Fibroblast of skin of abdomen (primary cell): ENCODE measurements at regions not wholly inside any gene's neighbourhood (a gene's known extent, or its start where the extent isn't known, plus 50 kb on each side); places are given as distances from the start of the nearest gene placed in this dataset.

Experiments used
- DNase-seq: peaks from one replicate; pipeline ENCODE4 v3.0.0-alpha.2; 2013

DNA sequence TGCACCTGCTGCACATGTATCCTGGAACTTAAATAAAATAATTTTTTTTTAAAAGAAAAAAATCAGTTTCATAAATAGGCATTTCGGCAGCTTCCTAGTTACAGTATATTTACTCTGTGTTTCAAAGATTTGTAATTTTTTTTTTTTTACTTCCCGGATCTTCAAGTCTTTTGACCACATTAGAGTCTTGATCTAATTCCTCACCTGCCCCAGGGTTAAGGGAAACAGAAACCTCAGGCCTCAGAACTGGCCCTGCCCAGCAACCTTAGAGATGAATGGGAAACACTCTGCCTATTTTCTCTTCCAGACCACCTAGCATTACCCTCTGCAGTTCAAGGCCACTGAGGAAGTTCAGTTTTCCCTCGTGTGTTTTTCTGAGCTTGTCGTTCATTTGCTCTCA is 304.0 kb downstream of the MAF start:
- no peak for DNase-seq

DNA sequence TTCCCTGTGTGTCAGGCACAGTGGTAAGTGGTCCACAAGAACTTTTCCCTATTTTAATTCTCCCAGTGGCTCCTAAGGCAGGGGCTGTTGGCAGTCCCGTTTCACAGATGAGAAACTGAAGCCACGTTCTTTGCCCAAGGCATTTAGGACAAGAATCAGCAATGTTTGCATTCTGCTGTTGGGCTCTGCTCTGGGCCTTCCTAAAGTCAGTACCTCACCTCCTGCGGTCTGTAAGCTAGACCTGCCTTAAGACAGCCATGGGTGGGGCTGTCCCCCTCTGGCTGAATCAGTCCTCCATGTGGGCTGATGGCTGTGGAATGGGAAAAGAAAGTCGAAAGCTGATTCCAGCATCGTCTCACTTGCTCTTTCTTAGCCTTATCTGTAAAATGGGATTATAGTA is 304.8 kb downstream of the MAF start:
- no peak for DNase-seq

DNA sequence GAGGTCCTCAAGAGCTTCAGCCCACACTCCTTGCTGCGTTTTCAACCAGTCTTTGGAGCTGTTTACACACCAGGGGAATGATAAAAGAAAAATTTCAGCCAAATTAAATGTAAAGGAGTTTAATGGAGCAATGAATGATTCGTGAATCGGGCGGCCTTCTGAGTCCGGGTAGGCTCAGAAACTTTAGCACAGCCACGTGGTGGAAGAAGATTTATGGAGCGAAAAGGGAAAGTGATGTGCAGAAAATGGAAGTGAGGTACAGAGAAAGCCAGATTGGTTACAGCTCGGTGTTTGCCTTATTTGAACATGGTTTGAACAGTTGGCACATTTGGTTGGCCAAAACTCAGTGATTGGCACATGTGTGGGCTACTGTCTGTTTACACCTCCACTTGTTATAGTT is 305.4 kb downstream of the MAF start:
- DNase-seq = no peak

DNA sequence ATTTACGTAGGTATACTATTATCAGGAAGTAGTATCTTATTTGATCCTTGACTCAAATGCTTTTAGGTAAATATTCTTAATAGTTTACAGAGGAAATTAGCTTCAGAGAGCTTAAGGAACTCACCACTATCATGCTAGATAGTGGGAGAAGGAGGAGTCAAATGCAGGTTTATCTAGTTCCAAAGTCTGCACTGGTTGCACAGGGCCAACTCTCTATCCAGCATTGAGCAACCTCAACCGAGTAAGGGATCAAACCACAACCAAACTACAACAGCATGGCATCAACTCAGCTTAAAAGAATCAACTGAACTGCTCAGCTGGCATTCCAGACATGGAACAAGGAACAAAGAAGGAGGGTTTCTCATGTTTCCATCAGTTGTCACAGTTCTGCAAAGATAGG is 306.0 kb downstream of the MAF start:
- DNase-seq = no peak

DNA sequence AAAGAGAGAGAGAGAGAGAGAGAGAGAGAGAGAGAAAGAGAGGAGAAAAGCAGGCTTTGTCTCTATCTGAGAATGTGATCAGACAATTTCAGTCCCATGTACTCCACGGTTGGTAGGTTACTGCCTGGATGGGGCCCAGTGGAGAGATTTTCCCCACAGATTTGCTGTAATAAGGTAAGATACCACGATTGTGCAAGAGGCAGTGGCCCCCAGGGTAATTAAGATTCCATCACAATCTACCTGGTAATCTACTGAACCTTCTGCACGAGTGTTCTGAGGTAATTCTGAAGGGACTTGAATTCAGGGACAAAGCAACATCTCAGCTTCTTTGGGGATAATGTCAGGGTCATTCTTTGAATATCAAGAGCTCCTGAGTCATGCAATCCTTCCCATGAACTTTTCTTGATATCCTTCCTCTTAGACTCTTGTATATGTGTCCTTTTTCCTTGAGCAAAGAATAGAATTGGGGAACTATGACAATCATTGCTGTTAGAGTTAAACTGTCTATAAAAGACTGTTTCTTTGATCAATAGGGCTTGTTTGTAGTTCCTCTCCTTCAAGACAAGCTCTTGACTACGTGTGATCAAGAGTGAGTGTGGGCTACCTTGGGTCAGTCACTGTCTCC is 306.6 kb downstream of the MAF start:
- DNase-seq = no peak

DNA sequence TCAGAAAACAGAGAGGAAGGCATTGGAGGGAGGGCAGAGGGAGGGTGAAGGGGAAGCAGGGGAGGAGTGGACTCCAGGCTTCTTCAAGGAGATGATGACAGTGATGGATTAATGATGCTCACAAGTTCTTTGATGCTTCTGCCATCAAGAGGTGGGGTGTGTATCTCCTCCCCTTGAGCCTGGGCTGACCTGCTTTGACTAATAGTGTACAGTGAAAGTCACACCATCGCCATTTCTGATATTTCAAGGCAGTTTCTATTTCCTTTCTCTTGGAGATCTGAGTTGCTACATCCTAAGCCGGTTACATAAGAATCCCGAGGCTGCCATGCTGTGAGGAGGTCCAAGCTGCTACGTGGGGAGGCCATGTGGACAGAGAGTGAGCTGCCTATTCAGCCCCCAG is 312.5 kb downstream of the MAF start:
- DNase-seq = no peak

DNA sequence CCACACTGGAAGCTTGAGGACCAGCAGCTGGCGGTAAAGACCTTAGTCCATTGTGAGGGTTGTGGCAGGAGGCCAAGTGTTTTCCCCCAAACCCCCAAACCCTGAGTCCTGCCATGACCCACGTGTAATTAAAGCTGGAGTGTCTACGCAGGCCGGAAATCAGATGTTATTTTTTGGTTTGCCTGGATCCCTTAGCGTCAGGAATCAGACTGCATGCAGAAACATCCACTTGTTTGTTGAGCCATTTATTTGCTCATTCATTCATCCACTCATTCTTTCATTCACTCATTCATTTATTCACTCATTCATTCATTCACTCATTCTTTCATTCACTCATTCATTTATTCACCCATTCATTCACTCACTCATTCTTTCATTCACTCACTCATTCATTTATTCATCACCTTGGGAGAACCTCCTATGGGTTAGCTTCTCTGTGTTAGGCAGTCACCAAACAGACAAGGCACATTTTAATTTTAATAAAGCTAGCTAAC is 313.1 kb downstream of the MAF start:
- DNase-seq = no peak

DNA sequence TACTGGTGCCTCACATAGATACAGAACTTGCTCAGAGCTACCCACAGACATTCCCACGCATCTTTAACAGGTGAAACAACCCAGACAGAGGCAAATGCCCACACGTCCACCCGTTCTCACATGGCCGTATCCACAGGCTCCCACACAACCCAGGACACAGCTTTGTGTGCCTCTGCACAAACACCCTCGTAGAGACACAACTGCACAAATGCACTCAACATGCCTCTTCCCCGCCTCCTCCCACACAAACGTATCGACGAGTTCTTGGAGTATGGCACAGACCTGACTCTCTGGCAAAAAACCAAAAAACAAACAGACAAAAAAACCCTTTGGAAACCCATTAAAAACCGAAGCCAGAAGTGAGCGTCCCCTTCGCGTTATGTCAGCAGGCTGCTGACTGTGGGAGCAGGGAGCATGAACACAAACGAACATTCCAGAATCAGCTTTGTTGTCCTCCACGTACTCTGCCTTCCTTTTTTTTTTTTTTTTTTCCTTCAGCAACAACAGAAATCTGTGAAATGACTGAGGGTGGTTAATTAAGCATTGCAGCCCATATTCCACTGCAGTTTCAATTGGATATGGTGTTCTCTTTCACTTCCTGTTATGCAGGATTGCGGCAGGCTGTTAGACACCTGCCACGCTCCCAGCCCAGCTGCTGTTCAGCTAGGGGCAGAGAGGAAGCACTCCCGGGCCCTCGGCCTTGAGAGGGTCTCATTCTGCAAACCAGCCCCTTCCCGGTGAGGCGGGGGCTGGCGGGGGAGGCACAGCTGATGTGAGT is 313.7 kb downstream of the MAF start:
- DNase-seq = no peak

DNA sequence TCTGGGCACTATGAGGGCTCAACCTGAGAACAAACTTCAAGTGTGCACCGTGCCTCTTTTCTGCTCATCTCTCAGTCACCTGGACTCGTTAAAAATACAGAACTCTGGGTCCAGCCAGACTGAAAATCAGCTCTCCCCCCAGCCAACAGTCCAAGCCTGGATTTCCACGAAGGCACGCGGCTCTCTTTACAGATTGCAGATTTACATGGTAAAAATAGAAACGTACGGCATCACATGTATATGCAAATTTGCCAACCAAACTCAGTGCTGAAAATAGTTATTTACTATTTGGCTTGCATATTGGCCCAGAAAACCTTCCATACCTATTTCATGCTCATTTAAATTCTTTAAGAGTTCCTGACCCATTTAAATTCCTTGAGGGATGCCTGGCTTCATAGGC is 315.8 kb downstream of the MAF start:
- no peak for DNase-seq

DNA sequence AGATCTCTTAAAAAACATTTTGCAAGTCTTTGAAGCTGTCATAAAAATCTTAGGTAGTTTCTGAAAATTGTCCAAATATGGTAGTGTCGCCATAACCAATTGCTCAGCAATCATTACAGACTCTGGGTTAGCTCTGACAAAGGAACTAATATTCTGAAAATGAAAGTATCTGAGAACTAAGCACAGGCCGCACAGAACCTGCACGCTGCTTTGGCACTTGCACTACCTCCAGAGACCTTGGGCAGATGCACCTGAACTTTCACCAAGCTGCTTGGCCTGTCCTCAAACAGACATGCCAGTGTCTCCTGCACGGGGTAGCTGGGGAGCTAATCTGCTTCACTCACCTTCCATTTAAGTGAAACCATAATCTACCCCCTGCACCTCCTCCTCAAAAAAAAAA is 317.0 kb downstream of the MAF start:
- DNase-seq = no peak

DNA sequence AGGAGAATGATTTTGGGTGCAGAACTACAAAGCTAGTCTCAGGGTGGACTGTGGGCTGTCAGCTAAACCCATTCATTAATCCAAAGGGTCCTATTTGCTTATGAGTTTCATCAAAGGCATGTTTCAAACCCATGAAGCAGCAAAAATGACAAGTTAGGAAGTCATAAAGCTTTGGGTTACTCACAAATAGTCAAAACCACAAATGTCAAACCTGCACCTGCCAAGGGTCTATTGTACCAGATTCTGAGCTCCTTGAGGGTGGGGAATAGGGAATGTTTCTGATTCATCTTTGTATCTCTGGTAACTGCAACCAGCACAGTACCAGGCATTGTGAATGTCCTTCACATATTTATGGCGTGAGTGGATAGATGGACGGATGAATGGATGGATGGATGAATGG is 317.7 kb downstream of the MAF start:
- DNase-seq = no peak

DNA sequence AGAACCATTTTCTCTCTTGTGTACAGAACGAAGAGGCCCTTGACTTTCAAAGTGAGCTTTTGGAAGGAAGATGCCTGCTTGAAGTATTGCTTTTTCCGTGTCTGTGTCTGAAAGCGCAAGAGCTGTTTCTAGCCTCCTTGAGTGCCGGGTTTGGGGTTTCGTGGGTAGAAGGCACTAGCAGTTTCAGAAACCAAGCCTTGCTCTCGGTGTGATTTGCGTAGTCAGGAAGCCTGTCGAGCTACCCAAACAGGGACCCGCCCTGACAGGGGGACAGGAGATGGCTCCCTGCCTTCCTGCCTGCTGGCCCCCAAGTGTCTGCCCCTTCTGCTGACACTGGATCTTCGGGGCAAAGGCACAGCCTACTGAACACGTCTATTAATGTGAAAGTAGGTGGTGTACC is 322.0 kb downstream of the MAF start:
- no peak for DNase-seq

DNA sequence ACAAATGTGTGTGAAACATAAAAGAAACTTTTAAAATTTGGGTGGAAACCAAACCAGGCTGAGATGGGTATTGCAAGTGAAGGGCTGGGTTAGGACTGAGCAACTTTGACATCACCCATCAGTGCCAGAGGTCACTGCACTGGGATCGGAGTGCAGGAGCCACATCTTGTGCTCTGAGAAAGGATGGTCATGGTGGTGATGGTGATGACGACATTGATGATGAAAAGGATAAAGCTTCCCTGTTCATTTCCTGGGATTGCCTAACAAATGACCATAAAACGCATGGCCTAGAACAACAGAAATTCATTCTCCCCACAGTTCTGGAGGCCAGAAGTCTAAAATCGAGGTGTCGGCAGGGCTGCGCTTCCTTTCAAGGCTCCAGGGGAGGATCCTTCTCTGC is 324.0 kb downstream of the MAF start:
- no peak for DNase-seq

DNA sequence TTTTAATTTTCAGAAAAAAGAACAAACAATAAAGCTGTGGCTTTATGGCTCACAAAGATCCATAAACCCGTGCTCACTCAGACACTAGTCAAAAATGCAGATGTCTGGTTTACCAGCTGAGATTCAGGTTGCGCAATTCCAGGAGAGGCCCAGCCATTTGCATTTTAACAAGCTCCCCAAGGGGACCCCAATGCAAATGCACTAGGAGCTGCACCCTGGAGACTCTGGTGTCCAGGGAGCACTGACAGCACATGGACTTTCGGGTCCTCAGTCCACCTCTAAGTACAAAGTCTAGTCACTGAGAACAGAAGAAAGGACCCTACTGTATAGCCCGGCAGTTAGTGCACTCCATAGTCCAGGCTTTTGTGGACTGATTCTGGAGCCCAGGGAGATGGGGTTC is 326.3 kb downstream of the MAF start:
- DNase-seq = no peak

DNA sequence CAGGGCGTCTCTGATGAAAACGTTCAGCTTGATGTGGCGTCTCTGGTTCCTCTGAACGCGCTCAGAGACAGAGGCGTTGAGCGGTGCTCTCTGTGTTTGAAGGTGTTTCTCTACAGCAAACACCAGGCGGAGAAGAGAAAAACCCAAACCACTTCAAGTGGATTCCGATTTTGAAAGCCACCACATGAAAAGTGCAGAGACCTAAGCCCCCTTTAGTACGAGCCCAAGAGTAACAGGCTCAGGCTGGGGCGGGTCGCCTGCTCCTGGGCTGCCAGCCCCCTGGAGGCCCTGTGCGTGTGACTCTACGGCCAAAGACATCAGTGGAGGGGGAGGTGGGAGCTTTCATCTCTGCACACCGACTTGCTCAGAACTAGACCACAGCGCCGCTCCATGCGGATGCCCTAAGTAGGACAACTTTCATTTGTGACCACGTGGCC is 328.4 kb downstream of the MAF start:
- no peak for DNase-seq

DNA sequence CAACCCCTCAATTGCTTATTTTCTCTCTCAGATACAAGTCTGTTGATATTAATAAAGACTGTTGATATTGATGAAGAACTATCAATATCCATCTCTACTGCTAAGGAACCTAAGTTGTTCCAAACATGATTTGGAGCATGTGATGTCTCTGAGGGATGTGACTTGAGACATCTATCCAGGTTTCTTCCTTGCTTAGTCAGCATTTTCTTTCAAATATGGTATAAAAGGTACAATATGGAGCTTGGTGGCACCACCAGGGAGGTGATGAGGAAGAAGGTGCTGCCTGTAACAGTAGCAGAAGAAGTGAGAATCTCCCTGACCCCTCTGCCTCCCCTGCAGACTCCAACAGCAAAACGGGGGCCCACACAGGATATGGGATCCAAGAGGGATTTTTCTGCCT is 329.0 kb downstream of the MAF start:
- DNase-seq = no peak

DNA sequence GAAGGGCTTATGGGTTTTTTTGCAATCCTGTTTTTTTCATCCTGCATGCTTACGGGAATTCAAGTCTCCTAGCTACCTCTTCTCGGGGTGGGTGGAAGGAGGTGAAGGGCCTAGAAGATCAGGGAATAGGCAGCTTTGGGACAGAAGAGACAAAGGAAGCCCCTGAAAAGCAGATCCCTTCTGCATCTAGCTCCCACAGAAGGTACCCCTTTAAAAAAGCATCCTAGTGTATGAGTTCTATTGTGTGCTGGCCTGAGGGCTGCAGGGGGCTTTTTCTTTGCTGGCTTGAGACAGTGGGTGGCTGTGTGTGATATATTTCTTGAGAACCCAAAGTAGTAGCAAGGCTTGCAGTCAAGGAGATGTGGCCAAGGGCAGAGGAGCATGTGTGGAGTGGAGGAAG is 330.5 kb downstream of the MAF start:
- no peak for DNase-seq

DNA sequence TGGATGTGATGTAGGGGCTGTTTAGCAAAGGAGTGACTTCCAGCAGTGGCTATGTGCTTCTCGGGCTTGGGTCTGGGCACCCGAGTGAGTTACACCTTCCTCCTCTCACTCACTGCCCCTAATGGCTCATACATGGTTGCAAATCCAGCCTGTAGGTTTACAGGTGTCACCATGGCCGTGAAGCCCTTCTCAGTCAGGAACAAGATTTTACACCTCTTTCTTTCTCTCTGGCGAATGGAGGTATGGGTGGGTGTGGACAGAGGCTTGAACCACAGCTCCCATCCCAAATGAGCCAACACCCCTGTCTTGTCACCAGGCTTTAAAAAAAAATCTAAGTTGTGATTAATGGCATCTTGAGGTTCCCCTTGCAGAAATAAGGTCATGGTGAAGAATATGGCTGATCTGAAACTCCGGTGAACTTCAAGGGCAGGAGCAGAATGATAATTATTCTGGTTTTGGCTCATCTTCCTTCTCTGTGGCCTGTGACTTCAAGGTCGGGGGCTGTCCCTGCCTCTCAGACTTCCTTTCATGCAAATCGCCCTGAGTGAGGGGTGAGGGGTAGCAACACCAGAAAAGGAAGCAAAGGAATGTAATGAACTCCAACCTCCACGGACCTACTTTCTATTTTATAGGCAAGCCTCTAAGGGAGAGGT is 331.2 kb downstream of the MAF start:
- no peak for DNase-seq

DNA sequence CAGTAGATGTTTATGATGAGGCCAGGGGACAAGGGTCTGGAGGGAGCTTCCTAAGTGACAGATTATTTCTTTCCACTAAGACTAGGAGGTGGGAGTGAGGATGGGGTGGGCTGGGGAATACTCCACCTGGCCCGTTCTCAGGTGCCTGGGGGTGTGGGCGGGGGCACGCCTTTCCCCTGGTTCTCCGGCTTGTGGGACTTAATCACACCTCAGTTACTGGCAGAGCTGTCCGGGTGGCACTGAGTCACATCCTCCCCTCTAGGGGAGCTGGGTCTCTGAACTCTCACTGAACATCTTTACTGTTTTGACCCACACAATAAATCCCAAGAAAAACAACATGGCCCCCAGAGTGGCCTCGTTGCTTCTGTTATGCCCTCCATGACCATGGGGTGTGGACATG is 332.8 kb downstream of the MAF start:
- no peak for DNase-seq

DNA sequence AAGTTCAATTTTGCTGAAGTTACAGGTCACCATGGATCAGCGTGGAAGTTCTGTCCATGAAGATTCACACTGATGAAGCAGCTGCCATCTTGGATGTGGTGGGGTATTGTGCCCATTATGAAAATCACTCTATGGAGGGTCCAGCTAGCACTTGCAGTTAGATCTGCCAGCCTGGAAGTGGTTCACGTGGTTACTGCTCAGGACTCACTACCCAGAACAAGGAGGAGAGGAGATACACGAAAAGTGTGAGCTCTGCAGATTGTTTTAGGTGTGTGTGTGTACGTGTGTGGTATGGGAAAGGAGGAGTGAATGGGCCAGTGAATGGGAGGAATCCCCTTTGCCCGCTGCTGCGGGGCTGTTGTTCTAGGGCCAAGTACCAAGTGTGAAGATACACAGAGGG is 333.4 kb downstream of the MAF start:
- no peak for DNase-seq

DNA sequence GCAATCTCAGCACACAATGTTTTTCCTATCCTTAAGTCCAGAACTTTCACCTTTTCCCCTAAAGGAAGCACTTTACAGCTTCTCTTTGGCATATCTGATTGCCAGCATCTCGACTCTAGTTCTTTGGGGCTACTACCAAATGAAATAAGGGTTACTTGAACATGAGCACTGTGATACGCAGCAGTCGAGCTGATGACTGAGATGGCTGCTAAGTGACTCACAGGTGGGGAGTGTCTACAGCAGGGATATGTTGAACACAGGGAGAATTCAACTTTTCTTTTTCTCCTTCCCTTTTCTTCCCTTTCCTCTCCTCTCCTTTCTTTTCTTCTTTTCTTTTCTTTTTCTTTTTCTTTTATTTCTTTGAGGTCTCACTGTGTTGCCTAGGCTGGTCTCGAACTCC is 334.8 kb downstream of the MAF start:
- DNase-seq = no peak

DNA sequence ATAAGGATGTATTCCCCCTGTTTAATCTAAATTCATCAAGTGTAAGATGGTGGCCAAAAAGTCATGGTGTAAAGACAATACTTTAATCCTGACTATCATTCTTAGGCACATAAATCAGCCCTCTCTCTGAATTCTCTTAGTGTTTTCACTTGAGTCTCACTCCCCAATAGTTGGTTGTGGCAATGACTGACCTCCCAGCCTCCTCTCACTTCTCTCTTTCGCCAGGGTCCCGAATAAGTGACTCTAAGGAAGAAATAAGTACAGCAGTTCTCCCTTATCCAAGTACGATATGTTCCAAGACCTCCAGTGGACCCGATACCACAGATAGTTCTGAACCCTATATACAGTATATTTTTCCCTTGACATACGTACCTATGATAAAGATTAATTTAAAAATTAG is 335.3 kb downstream of the MAF start:
- no peak for DNase-seq

DNA sequence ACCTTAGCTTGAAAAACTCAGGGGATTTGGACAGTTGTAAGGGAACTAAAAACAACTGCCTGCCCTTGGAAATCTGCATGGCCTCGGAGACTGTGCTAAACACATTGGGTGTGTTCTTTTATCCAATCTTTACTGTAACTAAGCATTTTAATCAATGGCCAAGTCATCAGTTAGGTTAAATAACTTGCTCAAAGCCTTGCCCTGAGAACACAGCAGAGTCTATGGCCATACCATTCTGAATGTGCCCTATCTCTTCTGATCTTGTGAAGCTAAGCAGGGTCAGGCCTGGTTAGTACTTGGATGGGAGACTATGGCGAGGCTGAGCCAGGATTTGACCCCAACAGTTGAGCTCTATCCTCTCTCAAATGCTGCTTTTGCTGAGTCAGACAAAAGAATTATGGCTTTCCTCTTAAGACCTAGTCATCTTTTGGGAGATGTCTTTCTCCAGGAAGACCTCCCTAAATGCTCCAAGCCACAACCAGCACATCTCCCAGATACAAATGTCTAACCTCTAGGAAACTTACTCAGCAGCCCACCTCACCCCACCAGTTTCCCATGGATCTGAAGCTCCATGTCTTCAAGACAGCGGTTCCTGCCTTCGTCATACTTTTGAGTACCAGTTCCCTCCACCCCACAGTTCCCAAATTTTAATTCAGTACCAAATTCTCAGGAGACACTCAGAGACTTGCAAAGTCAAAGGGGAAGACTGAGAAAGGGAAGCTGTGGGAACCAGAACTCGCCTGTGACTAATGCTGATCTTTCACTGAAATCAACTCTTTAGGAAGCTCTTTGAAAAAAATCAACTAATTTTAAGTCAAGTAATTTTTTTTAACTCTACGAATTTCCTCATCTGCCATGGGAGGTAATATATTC is 336.1 kb downstream of the MAF start:
- no peak for DNase-seq
